Loucy (cell line): ENCODE measurements at regions not wholly inside any gene's neighbourhood (a gene's known extent, or its start where the extent isn't known, plus 50 kb on each side); places are given as distances from the start of the nearest gene placed in this dataset.

Experiments used
- H2AFZ ChIP-seq: fragments of 200-600 bp; sonication (generic); 2 replicates; pipeline ENCODE4 v1.6.0; 2016; ENCODE audit warnings: antibody characterized with exemption, mild to moderate bottlenecking, low read length, moderate library complexity
- H3F3A ChIP-seq: fragments of 200-600 bp; 2 replicates; pipeline ENCODE4 v1.6.0; 2016; ENCODE audit warnings: antibody characterized with exemption, low read depth, mild to moderate bottlenecking
- H3K27me3 ChIP-seq: fragments of 200-600 bp; sonication (generic); 2 replicates; pipeline ENCODE4 v1.6.1; 2014; ENCODE audit warnings: low read length, mild to moderate bottlenecking; ENCODE audit not compliant: insufficient read depth, poor library complexity, severe bottlenecking
- H3K36me3 ChIP-seq: fragments of 200-600 bp; sonication (generic); 2 replicates; pipeline ENCODE4 v1.6.1; 2016; ENCODE audit warnings: low read length; ENCODE audit not compliant: insufficient read depth
- H3K4me1 ChIP-seq: fragments of 200-600 bp; sonication (generic); 2 replicates; pipeline ENCODE4 v1.5.1; 2014; ENCODE audit warnings: low read length, mild to moderate bottlenecking; ENCODE audit not compliant: insufficient read depth, poor library complexity, severe bottlenecking
- H3K4me2 ChIP-seq: fragments of 200-600 bp; sonication (generic); 2 replicates; pipeline ENCODE4 v1.6.0; 2014; ENCODE audit warnings: antibody characterized with exemption, low read length, low read depth, mild to moderate bottlenecking; ENCODE audit not compliant: poor library complexity, severe bottlenecking
- H3K4me3 ChIP-seq: fragments of 200-600 bp; sonication (generic); 2 replicates; pipeline ENCODE4 v1.5.1; 2014; ENCODE audit warnings: low read length, mild to moderate bottlenecking, mixed read lengths; ENCODE audit not compliant: poor library complexity, severe bottlenecking
- H3K79me2 ChIP-seq: fragments of 200-600 bp; sonication (generic); 2 replicates; pipeline ENCODE4 v1.6.1; 2014; ENCODE audit warnings: low read length; ENCODE audit not compliant: insufficient read depth
- H3K9ac ChIP-seq: fragments of 200-600 bp; sonication (generic); 2 replicates; pipeline ENCODE4 v1.6.0; 2014; ENCODE audit warnings: mild to moderate bottlenecking, low read depth, low read length, moderate library complexity; ENCODE audit not compliant: poor library complexity, severe bottlenecking
- H3K9me2 ChIP-seq: fragments of 200-600 bp; sonication (generic); replicated peaks from 2 replicates; pipeline ENCODE4 v1.6.1; 2016; ENCODE audit warnings: low read depth, low read length, mixed read lengths
- H3K9me3 ChIP-seq: fragments of 200-600 bp; sonication (generic); 2 replicates; pipeline ENCODE4 v1.6.1; 2014; ENCODE audit warnings: mild to moderate bottlenecking, antibody characterized with exemption, low read length, low read depth; ENCODE audit not compliant: insufficient read depth
- H4K20me1 ChIP-seq: fragments of 200-600 bp; sonication (generic); 2 replicates; pipeline ENCODE4 v1.6.0; 2014; ENCODE audit warnings: antibody characterized with exemption, low read length, mild to moderate bottlenecking; ENCODE audit not compliant: insufficient read depth, poor library complexity, severe bottlenecking
- CTCF ChIP-seq: fragments of 200-600 bp; sonication (generic); conservative IDR thresholded peaks from 2 replicates; pipeline ENCODE4 v1.5.1; 2014; ENCODE audit warnings: mild to moderate bottlenecking, antibody characterized with exemption, low read length
- EZH2phosphoT487 ChIP-seq: fragments of 200-600 bp; IDR thresholded peaks from 2 replicates; pipeline ENCODE4 v1.6.1; 2018; ENCODE audit warnings: antibody characterized with exemption, mild to moderate bottlenecking, moderate library complexity, borderline replicate concordance

- Histone ChIP-seq H3K4me3 (no peak overlapping the region), H3K4me2 (no peak overlapping the region), H3K27me3 (no peaks in the 10 kb centered on the region), H3K79me2 (no peaks in the 10 kb centered on the region), H2AFZ (no peak overlapping the region), H4K20me1 (no peaks in the 10 kb centered on the region), H3K9me2 (no peaks in the 10 kb centered on the region), H3K9me3 (no peaks in the 10 kb centered on the region), H3F3A (no peaks in the 10 kb centered on the region), H3K36me3 (no peaks in the 10 kb centered on the region), H3K4me1 (no peaks in the 10 kb centered on the region), H3K9ac (no peak overlapping the region)
- TF ChIP-seq CTCF = no peak
- TF ChIP-seq EZH2phosphoT487 = no peak
Observed at GRCh38 chr2:210795506-210795905, 239.1 kb downstream of the CPS1 start.

GRCh38 chr2:210798180-210798579, 241.8 kb downstream of the CPS1 start:
- H3K9me2 ChIP-seq = no peaks in the 10 kb centered on the region
- TF ChIP-seq CTCF (no peak), EZH2phosphoT487 (no peak)
- no peaks in the 10 kb centered on the region for H4K20me1 ChIP-seq
- H3K27me3 ChIP-seq = no peaks in the 10 kb centered on the region
- no peaks in the 10 kb centered on the region for H3K9me3 ChIP-seq
- H2AFZ ChIP-seq = no peak overlapping the region
- H3K9ac ChIP-seq = no peak overlapping the region
- H3K4me3 ChIP-seq = no peak overlapping the region
- no peaks in the 10 kb centered on the region for H3K36me3 ChIP-seq
- H3K4me1 ChIP-seq = no peaks in the 10 kb centered on the region
- no peaks in the 10 kb centered on the region for H3F3A ChIP-seq
- H3K79me2 ChIP-seq = no peaks in the 10 kb centered on the region
- no peak overlapping the region for H3K4me2 ChIP-seq

DNA sequence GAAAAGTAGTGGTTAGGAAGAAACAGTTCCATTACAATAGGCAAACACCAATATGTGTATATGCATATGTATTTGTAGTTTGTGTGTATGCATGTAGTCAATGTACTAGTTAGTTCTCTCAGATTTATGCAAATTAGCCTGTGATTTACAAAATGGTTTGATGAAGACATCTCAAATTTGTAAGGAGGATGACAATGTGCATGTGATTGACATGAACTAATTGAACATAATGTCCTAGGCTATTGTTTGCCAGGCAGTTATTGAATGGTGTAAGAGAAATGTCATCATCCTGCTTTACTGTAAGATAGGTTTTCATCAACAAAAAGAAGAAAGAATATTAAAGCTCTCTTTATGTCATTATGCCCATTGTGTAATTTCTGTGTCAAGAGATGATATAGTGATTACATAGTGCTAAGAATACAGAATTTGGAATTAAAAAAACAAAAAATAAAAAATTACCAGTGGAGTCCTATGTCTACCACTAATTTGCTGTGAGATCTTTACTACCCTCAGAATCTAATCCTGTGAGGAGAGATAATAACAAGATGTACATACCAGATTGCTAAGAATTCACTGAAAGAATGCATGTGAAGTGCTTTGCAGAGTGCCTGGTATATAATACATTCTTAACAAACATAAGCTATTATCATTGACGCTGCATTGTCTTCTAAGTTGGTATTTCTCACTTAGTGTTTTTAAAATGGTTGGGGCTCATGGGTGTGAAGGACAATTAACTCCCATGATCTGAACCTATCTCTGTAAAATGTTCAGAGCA, 258.0 kb downstream of the CPS1 start:
- Histone ChIP-seq H3K9ac (no peak overlapping the region), H4K20me1 (no peaks in the 10 kb centered on the region), H3K9me3 (no peaks in the 10 kb centered on the region), H2AFZ (no peak overlapping the region), H3K27me3 (no peaks in the 10 kb centered on the region), H3K79me2 (no peaks in the 10 kb centered on the region), H3K4me1 (no peaks in the 10 kb centered on the region), H3K4me3 (no peak overlapping the region), H3K4me2 (no peak overlapping the region), H3K36me3 (no peaks in the 10 kb centered on the region), H3F3A (no peaks in the 10 kb centered on the region), H3K9me2 (no peaks in the 10 kb centered on the region)
- TF ChIP-seq EZH2phosphoT487 (no peak), CTCF (no peak)
